Rectal smooth muscle tissue (tissue), 1 donor: ENCODE measurements at regions not wholly inside any gene's neighbourhood (a gene's known extent, or its start where the extent isn't known, plus 50 kb on each side); places are given as distances from the start of the nearest gene placed in this dataset.

Experiments
- H3K27ac ChIP-seq: one replicate; pipeline ENCODE4 v1.7.0; 2013; ENCODE audit warnings: low read depth, low read length, inconsistent platforms
- H3K27me3 ChIP-seq: one replicate; pipeline ENCODE4 v1.7.0; 2013; ENCODE audit warnings: low read length; ENCODE audit not compliant: control insufficient read depth, insufficient read depth
- H3K36me3 ChIP-seq: one replicate; pipeline ENCODE4 v1.7.0; 2013; ENCODE audit warnings: low read length; ENCODE audit not compliant: control insufficient read depth, insufficient read depth
- H3K4me1 ChIP-seq: one replicate; pipeline ENCODE4 v1.7.0; 2013; ENCODE audit warnings: low read length; ENCODE audit not compliant: control insufficient read depth, insufficient read depth
- H3K4me3 ChIP-seq: one replicate; pipeline ENCODE4 v1.7.0; 2013; ENCODE audit warnings: low read length
- H3K9ac ChIP-seq: one replicate; pipeline ENCODE4 v1.7.0; 2013; ENCODE audit warnings: low read length

DNA sequence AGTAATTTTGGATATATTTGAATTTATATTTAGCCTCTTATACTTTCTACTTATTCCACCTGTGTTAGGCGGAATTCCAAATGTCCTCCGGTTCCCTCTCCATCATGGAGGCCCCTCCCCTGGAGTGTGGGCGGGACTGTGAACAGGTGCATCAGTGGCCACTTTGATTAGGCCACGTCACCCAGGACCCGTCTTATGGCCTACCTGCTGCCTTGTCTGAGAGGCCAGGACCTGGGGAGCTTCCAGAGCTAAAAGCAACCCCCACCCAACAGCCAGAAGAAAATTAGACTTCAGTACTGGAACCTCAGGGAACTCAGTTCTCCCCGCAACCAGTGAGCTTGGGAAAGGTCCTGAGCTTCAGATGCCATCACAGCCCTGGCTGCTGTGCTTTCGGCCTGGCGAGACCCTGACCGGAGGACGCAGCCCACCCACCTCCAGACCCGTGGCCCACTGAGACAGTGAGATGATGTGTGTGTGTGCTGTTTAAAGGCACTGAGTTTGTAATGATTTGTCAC lies 200.2 kb upstream of the SOX1 start:
- Histone ChIP-seq H3K27ac (no peak overlapping the region), H3K36me3 (no peaks in the 10 kb centered on the region), H3K9ac (no peak overlapping the region), H3K27me3 (no peaks in the 10 kb centered on the region), H3K4me3 (no peak overlapping the region), H3K4me1 (no peaks in the 10 kb centered on the region)

DNA sequence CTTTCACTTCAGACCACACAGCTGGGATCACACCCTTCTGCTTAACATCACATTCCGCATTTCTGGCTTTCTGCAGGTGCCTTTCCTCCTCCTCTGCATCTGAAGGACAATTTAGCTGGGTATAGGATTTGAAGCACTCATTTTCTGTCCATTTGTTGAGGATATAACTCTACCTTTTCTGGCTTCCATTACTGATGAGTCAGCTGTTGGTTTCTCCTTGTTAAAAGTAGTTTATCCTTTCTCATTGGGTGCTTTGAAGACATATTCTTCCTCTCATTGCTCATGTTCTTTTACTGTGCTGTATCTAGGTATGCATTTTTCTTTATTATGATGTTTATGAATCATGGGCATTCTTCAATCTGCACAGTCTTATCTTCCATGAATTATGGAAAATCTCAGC lies 199.3 kb upstream of the SOX1 start:
- no peak overlapping the region for H3K27ac ChIP-seq
- H3K4me3 ChIP-seq, result no peak overlapping the region
- H3K4me1 ChIP-seq, result no peaks in the 10 kb centered on the region
- no peak overlapping the region for H3K9ac ChIP-seq
- no peaks in the 10 kb centered on the region for H3K36me3 ChIP-seq
- H3K27me3 ChIP-seq, result no peaks in the 10 kb centered on the region

DNA sequence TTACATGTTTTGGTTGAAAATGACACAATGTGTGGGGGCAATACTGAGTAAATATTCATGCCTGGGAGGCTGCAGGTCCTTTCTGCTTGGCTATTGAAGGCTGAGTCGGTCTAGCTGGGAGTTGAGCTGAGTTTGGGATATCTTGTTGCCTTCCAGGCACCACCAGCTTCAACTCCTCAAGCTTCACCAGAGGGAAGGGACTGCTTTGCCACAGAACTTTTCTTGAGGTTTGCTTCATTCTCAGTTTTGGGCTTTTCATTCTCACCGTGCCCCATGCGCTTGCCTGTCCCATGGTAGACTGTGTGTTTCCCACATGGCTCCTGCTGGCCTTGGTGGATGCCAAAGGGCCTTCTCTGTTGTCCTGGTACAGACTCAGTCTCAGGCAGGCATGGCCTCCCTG lies 198.2 kb upstream of the SOX1 start:
- Histone ChIP-seq H3K27ac (no peak overlapping the region), H3K4me1 (no peaks in the 10 kb centered on the region), H3K4me3 (no peak overlapping the region), H3K9ac (no peak overlapping the region), H3K36me3 (no peaks in the 10 kb centered on the region), H3K27me3 (no peaks in the 10 kb centered on the region)

DNA sequence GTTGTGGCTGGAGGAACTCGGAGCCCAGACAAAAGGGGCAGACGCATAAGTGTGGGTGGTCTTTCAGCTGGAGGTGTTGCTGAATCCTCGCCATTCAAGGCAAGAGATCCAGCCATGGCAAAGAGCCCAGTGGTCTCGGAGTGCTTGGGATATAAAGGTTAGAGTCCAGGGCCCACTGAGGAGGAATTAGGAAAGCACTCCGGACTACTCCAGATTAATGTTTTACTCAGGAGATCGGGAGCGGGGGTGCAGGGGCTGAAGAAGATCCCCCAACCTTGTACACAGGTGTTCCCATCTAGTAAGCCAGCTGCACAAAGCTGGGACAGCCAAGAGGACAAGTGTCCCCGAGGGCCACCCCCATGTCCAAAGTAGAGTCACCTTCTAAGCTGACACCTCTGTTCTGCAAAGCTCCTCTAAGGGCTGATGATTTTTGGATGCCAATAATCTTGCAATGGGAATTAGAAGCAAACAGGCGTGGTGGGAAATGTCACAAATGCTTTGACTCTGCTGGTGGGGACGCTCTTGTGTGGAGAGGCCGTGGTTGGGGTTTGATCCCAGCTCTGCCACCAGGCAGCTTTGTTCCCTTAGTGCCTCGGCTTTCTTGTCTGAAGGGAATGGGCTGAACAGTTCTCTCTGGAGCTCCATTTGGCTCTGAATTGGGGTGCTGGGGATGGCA lies 194.3 kb upstream of the SOX1 start:
- no peaks in the 10 kb centered on the region for H3K4me1 ChIP-seq

DNA sequence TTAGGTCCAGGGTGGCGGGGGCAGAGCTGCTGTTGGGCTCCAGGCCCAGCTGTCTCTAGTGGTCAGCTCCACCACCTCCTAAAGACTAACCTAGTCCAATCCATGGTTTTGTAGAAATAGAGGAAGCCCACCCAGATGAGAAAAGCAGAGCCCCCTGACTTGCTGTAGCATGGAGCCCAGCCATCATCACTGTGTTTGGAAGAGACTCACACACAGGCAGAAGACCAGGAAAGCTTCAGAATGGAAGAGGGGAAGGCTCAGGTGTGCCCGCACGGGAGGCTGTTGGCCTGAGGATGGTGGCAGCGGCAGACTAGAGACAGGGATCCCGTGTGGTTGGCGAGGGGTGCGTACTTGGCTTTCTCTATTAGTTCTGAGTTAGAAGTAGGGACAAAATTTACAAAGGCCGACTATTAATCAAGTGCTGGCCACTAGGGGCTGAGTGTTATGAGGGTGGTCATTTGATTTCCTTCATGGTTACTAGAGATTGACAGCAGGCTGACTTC lies 193.2 kb upstream of the SOX1 start:
- H3K36me3 ChIP-seq, result no peaks in the 10 kb centered on the region
- H3K27ac ChIP-seq, result no peak overlapping the region
- H3K9ac ChIP-seq, result no peak overlapping the region
- H3K27me3 ChIP-seq, result no peaks in the 10 kb centered on the region
- H3K4me1 ChIP-seq, result no peaks in the 10 kb centered on the region
- H3K4me3 ChIP-seq, result no peak overlapping the region

More for the DNA sequence above, 194.3 kb upstream of the SOX1 start:
- Histone ChIP-seq H3K9ac (no peak overlapping the region), H3K27ac (no peak overlapping the region), H3K4me3 (no peak overlapping the region), H3K27me3 (no peaks in the 10 kb centered on the region), H3K36me3 (no peaks in the 10 kb centered on the region)

DNA sequence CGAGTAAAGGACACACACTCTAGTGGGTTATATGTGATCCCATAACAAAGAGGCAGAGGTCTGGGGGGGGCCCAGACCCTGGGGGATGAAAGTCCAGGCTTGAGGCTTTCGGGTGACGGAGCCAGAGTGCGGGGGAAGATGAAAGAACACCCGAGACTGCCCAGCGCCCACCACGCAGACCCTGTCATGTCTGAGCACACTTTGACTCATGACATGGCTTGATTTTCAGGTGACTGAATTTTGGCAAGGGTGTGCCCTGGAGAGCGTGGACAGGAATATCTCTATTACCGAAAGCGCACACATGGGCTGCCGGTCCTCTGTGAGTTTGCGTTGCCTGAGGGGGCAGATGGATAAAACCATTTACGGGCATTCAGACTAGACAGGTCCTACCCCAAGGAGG lies 192.0 kb upstream of the SOX1 start:
- no peak overlapping the region for H3K27ac ChIP-seq
- no peaks in the 10 kb centered on the region for H3K4me1 ChIP-seq
- H3K9ac ChIP-seq, result no peak overlapping the region
- no peak overlapping the region for H3K4me3 ChIP-seq
- no peaks in the 10 kb centered on the region for H3K36me3 ChIP-seq
- H3K27me3 ChIP-seq, result no peaks in the 10 kb centered on the region

DNA sequence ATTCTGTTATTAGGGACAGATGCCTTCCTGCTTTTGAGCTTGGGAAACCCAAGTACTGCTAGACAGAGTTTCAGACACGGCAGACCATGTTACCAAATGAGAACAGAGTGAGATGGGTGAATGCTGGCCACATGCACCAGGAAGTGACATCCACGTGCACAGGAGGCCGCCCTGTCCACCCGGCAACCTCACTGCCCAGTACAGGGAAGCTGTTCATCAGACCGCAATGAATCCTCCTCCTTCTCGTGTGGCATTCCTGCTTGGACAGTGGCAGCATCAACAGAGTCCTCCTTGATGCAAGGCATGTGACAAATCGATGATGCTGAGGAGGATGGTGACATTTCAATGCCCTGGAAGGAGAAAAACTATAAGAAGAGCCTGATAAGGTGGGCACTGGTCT lies 191.0 kb upstream of the SOX1 start:
- H3K27me3 ChIP-seq, result peaks cover 2% of the 10 kb centered on the region
- H3K36me3 ChIP-seq, result no peaks in the 10 kb centered on the region
- no peak overlapping the region for H3K27ac ChIP-seq
- no peak overlapping the region for H3K9ac ChIP-seq
- H3K4me3 ChIP-seq, result no peak overlapping the region
- H3K4me1 ChIP-seq, result no peaks in the 10 kb centered on the region

DNA sequence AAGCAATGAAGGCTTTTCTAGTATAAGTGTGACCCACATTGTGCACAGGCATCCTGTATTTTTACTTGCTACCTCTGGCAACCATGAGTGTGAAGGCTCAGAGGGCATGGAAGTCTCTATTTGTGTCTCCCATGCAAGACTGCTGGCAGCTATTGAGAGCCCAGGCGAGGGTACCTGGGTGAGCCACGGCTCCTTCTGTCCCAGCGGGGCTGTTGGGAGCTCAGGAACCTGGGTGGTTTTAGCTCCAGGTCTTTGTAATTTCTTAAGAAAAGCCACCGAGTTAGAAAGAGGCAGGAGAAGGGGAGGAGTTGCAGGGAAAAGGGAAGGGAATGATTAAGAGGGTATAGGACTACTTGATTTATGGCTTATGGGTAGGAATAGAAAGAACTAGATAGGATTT lies 190.4 kb upstream of the SOX1 start:
- no peaks in the 10 kb centered on the region for H3K4me1 ChIP-seq
- H3K36me3 ChIP-seq, result no peaks in the 10 kb centered on the region
- H3K4me3 ChIP-seq, result no peak overlapping the region
- peaks cover 2% of the 10 kb centered on the region for H3K27me3 ChIP-seq
- no peak overlapping the region for H3K27ac ChIP-seq
- H3K9ac ChIP-seq, result no peak overlapping the region

DNA sequence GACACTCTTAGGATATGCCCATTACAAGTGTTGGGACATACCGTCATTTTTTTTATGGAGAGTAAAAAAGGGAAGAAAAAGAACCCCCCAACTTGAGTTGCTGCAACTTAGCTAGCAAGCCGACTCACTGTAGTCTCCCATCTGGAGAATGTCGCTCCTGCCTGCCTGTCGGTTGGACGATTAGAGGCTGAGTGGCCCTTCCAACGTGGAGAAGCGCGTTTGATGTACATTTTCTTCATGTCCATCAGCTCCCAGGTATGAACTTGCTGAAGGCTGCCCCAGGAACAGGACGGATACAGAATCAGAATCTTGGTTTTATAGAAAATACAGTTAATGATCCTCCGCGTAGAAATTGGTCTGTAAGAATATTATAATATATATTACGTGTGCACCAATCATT lies 189.0 kb upstream of the SOX1 start:
- Histone ChIP-seq H3K36me3 (no peaks in the 10 kb centered on the region), H3K4me1 (no peaks in the 10 kb centered on the region), H3K27me3 (peaks cover 2% of the 10 kb centered on the region), H3K4me3 (no peak overlapping the region), H3K9ac (no peak overlapping the region), H3K27ac (no peak overlapping the region)

DNA sequence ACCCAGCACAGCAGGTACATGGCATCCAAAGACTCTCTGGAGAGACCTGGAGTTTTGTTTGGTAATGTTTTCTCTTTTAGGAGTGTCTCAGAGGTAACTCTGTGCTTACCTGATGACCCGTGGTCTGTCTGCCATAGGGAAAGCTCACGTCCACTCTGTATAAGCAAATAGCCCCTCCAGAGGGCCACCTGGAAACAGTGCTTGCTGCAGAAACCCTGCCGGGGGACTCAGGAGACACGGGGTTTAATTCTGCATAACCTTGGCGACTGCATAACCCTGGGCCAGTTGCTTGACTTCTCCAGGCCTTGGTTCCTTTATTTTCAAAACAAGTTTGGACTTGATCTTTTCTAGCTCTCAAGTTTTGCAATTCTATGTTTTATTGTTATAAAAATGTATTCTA lies 187.2 kb upstream of the SOX1 start:
- Histone ChIP-seq H3K27ac (no peak overlapping the region), H3K27me3 (peaks cover 2% of the 10 kb centered on the region), H3K4me1 (no peaks in the 10 kb centered on the region), H3K36me3 (no peaks in the 10 kb centered on the region), H3K9ac (no peak overlapping the region), H3K4me3 (no peak overlapping the region)

DNA sequence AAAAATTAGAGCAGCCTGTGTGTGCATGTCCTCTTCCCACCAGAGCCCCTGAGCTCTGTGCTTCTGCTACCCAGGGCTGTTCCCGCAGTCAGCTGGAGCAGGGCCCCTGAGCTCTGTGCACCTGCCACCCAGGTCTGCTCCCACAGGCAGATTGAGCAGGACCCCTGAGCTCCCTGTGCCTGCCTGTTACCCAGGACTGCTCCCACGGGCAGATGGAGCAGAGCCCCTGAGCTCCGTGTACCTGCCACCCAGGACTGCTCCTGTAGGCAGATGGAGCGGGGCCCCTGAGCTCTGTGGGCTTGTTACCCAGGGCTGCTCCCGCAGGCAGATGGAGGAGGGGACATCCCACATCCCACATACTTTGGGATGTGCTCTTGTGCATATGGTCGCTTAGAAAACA lies 186.8 kb upstream of the SOX1 start:
- H3K27ac ChIP-seq, result no peak overlapping the region
- H3K36me3 ChIP-seq, result no peaks in the 10 kb centered on the region
- no peak overlapping the region for H3K4me3 ChIP-seq
- H3K9ac ChIP-seq, result no peak overlapping the region
- H3K27me3 ChIP-seq, result peaks cover 2% of the 10 kb centered on the region
- no peaks in the 10 kb centered on the region for H3K4me1 ChIP-seq

DNA sequence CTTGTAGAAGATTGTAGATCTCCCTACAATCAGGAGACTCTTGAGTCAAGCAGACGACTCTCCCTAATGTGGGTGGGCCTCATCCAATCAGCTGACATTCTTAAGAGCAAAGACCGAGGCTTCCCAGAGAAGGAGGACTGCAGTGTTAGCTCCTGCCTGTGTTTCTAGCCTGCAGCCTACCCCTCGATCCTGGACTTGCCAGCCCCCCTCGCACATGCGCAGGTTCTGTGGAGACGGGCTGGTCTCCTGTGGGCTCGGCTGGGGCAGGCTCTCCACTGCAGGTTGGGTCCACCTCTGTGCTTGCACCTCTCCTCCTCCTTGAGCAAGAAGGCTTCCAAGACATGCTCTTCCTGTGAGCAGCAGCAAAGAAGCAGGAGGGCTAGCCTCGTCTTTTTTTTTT lies 185.2 kb upstream of the SOX1 start:
- no peak overlapping the region for H3K9ac ChIP-seq
- H3K36me3 ChIP-seq, result no peaks in the 10 kb centered on the region
- no peaks in the 10 kb centered on the region for H3K4me1 ChIP-seq
- no peak overlapping the region for H3K4me3 ChIP-seq
- H3K27me3 ChIP-seq, result peaks cover 2% of the 10 kb centered on the region
- no peak overlapping the region for H3K27ac ChIP-seq

DNA sequence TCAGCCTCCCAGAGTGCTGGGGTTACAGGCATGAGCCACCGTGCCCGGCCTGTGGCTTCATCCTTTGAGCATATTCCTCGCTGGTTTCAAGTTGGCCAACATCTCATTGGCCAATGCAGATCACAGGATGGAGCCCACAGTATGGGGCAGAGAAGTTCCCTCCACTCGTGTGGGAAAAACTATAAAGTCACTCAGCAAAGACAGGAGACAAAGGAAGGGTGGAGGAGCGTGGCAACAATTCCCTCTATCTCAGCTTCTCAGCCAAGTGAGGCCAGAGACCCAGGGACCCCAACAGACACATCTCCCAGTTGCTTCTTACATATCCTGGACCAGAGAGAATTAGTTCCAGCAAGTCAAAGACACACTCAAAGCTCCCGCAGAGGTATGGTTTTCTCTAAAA lies 184.6 kb upstream of the SOX1 start:
- Histone ChIP-seq H3K27ac (no peak overlapping the region), H3K4me3 (no peak overlapping the region), H3K9ac (no peak overlapping the region), H3K4me1 (no peaks in the 10 kb centered on the region), H3K27me3 (peaks cover 2% of the 10 kb centered on the region), H3K36me3 (no peaks in the 10 kb centered on the region)
